Stimulated activated CD4-positive, alpha-beta T cell treated with anti-CD3 and anti-CD28 coated beads, Interleukin-4, amount 100 ng/mL, for 48 hours (primary cell): ENCODE measurements at regions not wholly inside any gene's neighbourhood (a gene's known extent, or its start where the extent isn't known, plus 50 kb on each side); places are given as distances from the start of the nearest gene placed in this dataset.
"Not testable (repeated sequence)": the region's sequence is repeated elsewhere in the genome, so short reads cannot be mapped to it uniquely, and the experiment has no call there.

Experiments
- DNase-seq, 2 donors: peaks; one replicate each; pipeline ENCODE4 v3.0.0-alpha.2; 2020; ENCODE audit warnings: low read depth in 2 of 2

DNA sequence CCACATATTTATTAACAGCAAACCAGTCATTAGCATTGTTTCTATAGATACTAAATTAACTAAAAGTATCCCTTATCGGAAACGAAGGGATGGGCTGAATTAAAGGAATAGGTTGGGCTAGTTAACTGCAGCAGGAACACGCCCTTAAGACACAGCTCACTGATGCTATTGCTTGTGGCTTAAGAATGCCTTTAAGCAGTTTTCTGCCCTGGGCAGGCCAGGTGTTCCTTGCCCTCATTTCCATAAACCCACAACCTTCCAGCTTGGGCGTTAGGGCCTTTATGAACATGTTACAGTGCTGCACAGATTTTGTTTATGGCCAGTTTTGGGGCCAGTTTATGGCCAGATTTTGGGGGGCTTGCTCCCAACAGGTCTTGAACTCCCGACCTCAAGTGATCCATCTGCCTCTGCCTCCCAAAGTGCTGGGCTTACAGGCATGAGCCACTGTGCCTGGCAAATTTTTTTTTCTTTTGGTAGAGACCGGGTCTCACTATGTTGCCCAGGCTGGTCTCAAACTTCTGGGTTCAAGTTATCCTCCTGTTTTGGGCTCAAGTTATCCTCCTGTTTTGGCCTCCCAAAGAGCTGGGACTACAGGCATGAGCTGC is 90.1 kb upstream of the GRIN2A start:
- DNase-seq: not testable (repeated sequence)

DNA sequence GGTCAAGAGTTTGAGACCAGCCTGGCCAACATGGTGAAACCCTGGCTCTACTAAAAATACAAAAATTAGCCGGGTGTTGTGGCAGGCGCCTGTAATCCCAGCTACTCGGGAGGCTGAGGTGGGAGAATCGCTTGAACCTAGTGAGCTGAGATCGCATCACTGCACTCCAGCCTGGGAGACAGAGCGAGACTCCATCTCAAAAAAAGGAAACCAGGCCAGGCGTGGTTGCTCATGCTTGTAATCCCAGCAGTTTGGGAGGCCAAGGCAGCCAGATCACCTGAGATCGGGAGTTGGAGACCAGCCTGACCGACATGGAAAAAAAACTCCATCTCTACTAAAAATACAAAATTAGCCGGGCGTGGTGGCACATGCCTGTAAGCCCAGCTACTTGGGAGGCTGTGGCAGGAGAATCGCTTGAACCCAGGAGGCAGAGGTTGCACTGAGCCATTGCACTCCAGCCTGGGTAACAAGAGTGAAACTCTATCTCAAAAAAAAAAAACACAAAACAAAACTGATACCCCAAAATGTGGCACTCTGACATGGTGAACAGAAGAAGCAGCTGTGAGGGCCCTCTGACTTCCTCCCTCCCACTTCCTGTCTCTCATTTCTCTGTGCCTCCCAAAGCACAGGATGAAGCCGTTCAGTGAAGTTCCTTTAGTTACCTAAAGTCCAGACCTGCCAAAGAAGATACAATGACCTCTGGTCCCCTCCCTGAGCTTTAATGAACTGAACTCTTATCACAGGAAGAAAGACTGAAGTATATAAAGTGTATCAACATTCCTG is 93.2 kb upstream of the GRIN2A start:
- DNase-seq: not testable (repeated sequence)

DNA sequence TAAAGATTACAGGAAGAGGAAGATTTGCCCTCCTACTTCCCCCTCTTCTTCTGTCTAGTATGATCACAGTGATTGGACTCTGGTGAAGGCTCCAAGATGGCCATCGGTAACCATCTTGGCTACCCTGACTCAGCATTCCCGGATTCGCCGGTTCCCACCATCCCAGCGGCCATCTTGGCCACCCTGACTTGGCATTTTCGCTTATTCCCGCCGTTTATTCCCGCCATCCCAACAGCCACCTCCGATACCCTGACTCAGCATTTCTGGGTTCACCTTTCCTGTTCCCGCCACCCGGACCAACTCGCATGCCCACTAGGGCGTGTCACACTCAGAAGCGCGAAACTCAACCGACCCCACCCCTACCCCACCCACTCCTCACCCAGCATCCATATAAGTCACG is 95.4 kb upstream of the GRIN2A start:
- DNase-seq: no peak

DNA sequence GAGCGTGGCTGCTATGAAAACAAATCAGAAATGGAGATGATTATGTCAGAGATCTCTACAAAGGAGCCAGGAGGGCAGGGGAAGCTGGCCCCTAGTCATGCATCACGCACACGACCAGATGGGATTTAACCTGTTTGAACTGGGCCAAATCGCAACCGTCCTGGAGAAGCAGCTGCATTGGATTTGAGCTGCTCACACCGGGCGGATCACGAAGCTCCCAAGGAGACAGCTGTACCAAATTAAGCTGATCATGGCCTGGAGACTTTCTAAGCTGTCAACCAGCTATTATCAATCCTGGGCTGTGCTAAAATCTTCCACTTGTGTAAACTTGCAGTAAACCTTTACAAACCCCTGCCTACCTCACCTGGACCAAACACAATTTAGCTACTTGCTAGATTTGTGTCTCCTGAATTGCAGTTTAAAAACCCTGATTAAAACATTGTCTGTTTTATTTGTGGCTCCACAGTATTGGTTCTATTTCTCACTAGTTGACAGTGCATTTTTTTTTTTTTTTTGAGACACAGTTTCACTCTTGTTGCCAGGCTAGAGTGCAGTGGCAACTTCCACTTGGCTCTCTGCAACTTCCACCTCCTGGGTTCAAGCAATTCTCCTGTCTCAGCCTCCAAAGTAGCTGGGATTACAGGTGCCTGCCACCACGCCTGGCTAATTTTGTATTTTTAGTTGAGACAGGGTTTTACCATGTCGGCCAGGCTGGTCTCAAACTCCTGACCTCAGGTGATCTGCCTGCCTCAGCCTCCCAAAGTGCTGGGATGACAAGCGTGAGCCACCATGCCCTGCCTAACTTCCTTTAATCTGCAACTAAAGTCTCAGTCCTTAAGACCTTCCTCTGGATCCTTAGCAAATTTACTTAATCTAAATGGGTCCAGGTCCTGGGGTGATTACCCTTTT is 98.3 kb upstream of the GRIN2A start:
- DNase-seq: no peak

DNA sequence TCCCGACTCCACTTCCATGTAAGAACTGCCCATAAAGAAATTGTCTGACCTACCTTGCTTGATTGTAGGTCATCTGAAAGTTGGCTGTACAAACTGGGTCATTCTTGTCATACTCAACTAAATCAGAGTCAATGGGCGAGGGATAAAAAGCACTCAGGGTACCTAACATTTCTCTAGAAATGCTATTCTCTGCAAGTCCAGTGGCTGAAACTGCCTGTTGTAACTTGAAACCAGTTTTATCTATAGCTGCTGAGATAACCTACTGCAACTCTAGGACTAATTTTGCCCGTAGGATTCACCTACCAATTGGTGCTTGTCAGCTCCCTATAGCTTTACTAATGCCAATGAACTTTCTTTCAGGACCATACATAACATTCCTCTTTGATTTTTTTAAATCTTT is 100.1 kb upstream of the GRIN2A start:
- DNase-seq: no peak

- DNase-seq: not testable (repeated sequence)
Observed at GRCh38 chr16:10283246-10283645, 101.0 kb upstream of the GRIN2A start.

GRCh38 chr16:10290467-10291105 is 95.3 kb upstream of the ATF7IP2 start:
- DNase-seq: not testable (repeated sequence)

GRCh38 chr16:10292197-10292596 is 93.7 kb upstream of the ATF7IP2 start:
- not testable (repeated sequence) for DNase-seq

DNA sequence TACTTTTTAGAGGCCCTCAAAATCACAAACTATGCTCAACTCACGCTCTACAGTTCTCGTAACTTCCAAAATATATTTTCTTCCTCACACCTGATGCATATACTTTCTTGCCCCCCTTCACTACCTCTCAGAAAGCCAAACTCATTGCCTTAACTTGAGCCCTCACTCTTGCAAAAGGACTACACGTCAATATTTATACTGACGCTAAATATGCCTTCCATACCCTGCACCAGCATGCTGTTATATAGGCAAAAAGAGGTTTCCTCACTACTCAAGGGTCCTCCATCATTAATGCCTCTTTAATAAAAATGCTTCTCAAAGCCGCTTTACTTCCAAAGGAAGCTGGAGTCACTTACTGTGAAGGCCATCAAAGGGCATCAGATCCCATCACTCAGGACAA is 92.9 kb upstream of the ATF7IP2 start:
- DNase-seq: not testable (repeated sequence)

DNA sequence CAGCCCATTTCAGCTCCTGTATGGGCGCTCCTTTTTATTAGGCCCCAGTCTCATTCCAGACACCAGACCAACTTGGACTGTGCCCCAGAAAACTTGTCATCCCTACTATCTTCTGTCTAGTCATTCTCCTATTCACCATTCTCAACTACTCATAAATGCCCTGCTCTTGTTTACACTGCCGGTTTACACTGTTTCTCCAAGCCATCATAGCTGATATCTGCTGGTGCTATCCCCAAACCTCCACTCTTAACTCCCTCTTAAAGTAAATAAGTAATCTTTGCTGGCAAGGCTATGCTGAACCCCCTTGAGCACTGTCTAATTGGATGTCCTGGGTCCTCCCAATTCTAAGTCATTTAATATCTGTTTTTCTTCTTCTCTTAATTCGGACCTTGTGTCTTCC is 91.7 kb upstream of the ATF7IP2 start:
- not testable (repeated sequence) for DNase-seq

DNA sequence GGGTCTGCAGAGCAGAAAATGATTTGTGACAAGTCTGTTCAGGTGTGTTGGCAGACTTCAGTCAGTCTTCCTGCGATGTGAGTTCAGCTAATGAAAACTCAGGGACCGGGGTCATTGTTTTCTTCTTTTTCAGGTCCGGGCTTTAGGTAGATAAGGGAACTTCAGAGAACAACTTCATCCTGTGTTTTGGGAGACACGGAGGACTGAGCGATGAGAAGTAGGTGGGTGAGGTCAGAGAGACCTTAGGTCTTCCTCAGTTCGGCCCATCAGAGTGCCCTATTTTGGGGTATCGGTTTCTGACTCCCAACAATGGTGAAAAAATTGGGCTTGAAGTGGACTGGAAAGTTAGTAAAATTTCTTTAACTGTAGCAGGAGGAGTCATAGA is 88.9 kb upstream of the ATF7IP2 start:
- no peak for DNase-seq

GRCh38 chr16:10297341-10298006 is 88.4 kb upstream of the ATF7IP2 start:
- no peak for DNase-seq

DNA sequence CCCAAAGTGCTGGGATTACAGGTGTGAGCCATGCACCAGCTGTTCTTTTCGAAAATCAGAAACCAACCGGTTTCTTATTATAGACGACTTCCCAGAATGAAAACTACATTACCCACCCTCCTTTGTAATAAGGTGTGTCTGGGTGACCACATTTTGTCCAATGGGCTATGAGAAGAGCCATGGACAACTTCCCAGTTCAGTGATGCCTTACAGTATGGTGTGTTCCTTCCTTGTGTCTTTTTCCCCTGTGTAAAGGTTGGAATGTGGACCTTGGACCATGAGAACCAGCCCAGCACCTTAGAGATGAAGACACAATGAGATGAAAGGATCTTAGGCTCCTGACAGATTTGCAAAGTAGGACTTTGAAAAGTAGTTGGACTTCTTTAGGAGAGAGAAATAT is 85.0 kb upstream of the ATF7IP2 start:
- no peak for DNase-seq

GRCh38 chr16:10301547-10301946 is 84.3 kb upstream of the ATF7IP2 start:
- not testable (repeated sequence) for DNase-seq

- no peak for DNase-seq
Observed at GRCh38 chr16:10305912-10306311, 79.9 kb upstream of the ATF7IP2 start.

- no peak for DNase-seq
Observed at GRCh38 chr16:10308305-10309193, 77.3 kb upstream of the ATF7IP2 start.

GRCh38 chr16:10309271-10309932 is 76.5 kb upstream of the ATF7IP2 start:
- no peak for DNase-seq

GRCh38 chr16:10312008-10312407 is 73.9 kb upstream of the ATF7IP2 start:
- DNase-seq: no peak

- DNase-seq: no peak
Observed at GRCh38 chr16:10312784-10313724, 72.8 kb upstream of the ATF7IP2 start.
